ENCODE measurements at regions not wholly inside any gene's neighbourhood (a gene's known extent, or its start where the extent isn't known, plus 50 kb on each side); places are given as distances from the start of the nearest gene placed in this dataset.
"Not testable (repeated sequence)": the region's sequence is repeated elsewhere in the genome, so short reads cannot be mapped to it uniquely, and the experiment has no call there.

DNA sequence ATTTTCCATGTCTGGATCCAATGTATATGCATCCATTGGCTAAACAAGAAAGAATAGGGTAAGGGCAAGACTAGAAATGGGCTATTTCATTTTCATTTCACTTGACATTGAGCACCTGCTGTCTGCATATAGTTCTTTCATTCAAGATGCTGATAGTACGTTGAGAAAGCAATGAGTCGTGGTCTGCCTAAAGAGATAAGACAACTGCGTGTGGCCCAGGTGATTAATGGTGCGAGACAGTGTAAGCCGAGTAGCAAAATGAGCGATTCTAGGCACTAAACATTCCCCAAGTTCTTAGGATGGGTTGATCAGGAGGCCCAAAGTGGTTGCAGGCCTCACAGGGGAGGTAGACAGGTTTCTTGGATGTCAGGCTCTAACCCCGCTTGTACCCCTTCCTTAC lies 235.4 kb downstream of the PDCD6IP start:
- 92% methylated on average over 7 of the region's 7 CpGs for WGBS
- Histone ChIP-seq H3K9me3 (ENCODE audit: insufficient read depth, low read depth, low read length) (no peaks in the 10 kb centered on the region), H3K9ac (ENCODE audit: low read depth, low read length) (no peak overlapping the region), H3K4me1 (ENCODE audit: insufficient read depth, low read length) (no peaks in the 10 kb centered on the region), H3K4me3 (ENCODE audit: low read length) (no peak overlapping the region), H3K36me3 (ENCODE audit: insufficient read depth, low read length) (no peaks in the 10 kb centered on the region), H3K27ac (ENCODE audit: low read depth, low read length) (no peak overlapping the region), H3K27me3 (ENCODE audit: insufficient read depth, low read length) (no peaks in the 10 kb centered on the region)

DNA sequence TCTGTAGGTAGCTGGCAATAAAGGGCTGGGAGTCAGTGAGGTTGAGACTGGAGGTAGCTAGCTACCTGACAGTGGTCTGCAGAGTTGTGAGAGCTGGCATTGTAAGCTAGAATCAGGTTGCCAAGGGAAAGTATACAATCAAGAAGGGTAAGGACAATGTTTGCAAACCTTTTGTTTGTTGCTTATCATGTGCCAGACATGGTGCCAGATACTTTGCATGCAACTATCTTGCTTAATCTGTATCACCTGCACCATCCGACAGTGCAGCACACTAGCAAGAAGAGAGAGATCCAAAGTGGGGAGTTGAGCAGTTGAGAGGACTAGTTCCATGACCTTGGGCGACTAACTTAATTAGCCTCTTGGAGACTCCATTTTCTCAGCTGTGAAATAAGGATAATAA lies 236.4 kb downstream of the PDCD6IP start:
- 72% methylated on average over 2 of the region's 2 CpGs for WGBS
- no peak overlapping the region for H3K4me3 ChIP-seq (ENCODE audit: low read length)
- H3K4me1 ChIP-seq (ENCODE audit: insufficient read depth, low read length) = no peaks in the 10 kb centered on the region

GRCh38 chr3:34035775-34036174 lies 237.3 kb downstream of the PDCD6IP start:
- no peak overlapping the region for H3K9ac ChIP-seq (ENCODE audit: low read depth, low read length)
- H3K4me1 ChIP-seq (ENCODE audit: insufficient read depth, low read length) = no peaks in the 10 kb centered on the region
- H3K27ac ChIP-seq (ENCODE audit: low read depth, low read length) = no peak overlapping the region
- H3K27me3 ChIP-seq (ENCODE audit: insufficient read depth, low read length) = no peaks in the 10 kb centered on the region
- no peak overlapping the region for H3K4me3 ChIP-seq (ENCODE audit: low read length)
- WGBS = 79% methylated on average over 4 of the region's 4 CpGs
- no peaks in the 10 kb centered on the region for H3K9me3 ChIP-seq (ENCODE audit: insufficient read depth, low read depth, low read length)
- no peaks in the 10 kb centered on the region for H3K36me3 ChIP-seq (ENCODE audit: insufficient read depth, low read length)

More for the DNA sequence above, 236.4 kb downstream of the PDCD6IP start:
- H3K9ac ChIP-seq (ENCODE audit: low read depth, low read length) = no peak overlapping the region
- H3K9me3 ChIP-seq (ENCODE audit: insufficient read depth, low read depth, low read length) = no peaks in the 10 kb centered on the region
- H3K36me3 ChIP-seq (ENCODE audit: insufficient read depth, low read length) = no peaks in the 10 kb centered on the region
- no peak overlapping the region for H3K27ac ChIP-seq (ENCODE audit: low read depth, low read length)
- H3K27me3 ChIP-seq (ENCODE audit: insufficient read depth, low read length) = no peaks in the 10 kb centered on the region

GRCh38 chr3:34037260-34037659 lies 238.8 kb downstream of the PDCD6IP start:
- Histone ChIP-seq H3K27me3 (ENCODE audit: insufficient read depth, low read length) (no peaks in the 10 kb centered on the region), H3K4me3 (ENCODE audit: low read length) (no peak overlapping the region), H3K9me3 (ENCODE audit: insufficient read depth, low read depth, low read length) (no peaks in the 10 kb centered on the region), H3K36me3 (ENCODE audit: insufficient read depth, low read length) (no peaks in the 10 kb centered on the region), H3K4me1 (ENCODE audit: insufficient read depth, low read length) (no peaks in the 10 kb centered on the region), H3K9ac (ENCODE audit: low read depth, low read length) (no peak overlapping the region), H3K27ac (ENCODE audit: low read depth, low read length) (no peak overlapping the region)
- 97% methylated on average over 8 of the region's 8 CpGs for whole genome bisulfite sequencing

DNA sequence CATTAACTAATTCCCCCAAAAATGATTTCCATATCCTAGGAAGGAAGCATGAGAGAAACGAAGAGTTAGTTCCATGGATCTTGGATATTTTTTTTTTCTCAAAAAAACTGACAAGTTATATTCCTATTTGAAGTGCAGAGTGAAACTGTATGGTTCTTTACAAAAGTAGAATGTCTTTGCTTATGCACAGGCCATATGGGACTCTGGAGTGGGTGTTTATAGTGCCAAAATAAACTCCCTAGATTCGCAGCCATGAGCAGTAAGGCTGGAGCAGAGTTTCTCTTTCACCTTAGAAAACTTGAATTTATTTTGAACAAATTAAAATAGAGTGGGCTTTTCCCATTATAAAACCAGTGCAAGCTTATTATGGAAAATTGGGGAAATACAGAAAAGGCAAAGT lies 239.7 kb downstream of the PDCD6IP start:
- Histone ChIP-seq H3K36me3 (ENCODE audit: insufficient read depth, low read length) (no peaks in the 10 kb centered on the region), H3K27ac (ENCODE audit: low read depth, low read length) (no peak overlapping the region), H3K9me3 (ENCODE audit: insufficient read depth, low read depth, low read length) (no peaks in the 10 kb centered on the region), H3K27me3 (ENCODE audit: insufficient read depth, low read length) (no peaks in the 10 kb centered on the region), H3K4me1 (ENCODE audit: insufficient read depth, low read length) (no peaks in the 10 kb centered on the region), H3K4me3 (ENCODE audit: low read length) (no peak overlapping the region), H3K9ac (ENCODE audit: low read depth, low read length) (no peak overlapping the region)
- 94% methylated on average over 2 of the region's 2 CpGs for WGBS

DNA sequence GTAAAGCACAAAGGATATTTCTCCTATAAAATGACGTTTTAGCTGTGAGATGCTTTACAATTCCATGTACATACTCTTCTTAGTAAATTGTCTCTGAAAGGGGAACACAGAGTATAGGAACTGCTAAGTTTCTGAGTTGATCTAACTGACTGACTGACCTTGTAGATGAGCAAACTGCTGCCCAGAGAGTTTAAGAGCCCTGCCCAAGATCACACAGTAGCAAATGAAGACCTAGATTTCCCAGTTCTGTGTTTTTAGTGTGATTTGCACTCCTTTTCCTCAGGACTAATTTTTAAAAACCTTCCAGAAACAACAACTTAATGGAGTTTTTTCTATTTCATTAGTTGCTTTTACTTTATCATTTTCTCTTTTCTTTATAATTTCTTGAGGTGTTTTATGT lies 247.7 kb downstream of the PDCD6IP start:
- Histone ChIP-seq H3K27ac (ENCODE audit: low read depth, low read length) (no peak overlapping the region), H3K9ac (ENCODE audit: low read depth, low read length) (no peak overlapping the region), H3K27me3 (ENCODE audit: insufficient read depth, low read length) (no peaks in the 10 kb centered on the region), H3K9me3 (ENCODE audit: insufficient read depth, low read depth, low read length) (no peaks in the 10 kb centered on the region), H3K4me1 (ENCODE audit: insufficient read depth, low read length) (no peaks in the 10 kb centered on the region), H3K36me3 (ENCODE audit: insufficient read depth, low read length) (no peaks in the 10 kb centered on the region), H3K4me3 (ENCODE audit: low read length) (no peak overlapping the region)
- WGBS = 100% methylated on average over 1 of the region's 1 CpG

- Histone ChIP-seq H3K36me3 (ENCODE audit: insufficient read depth, low read length) (no peaks in the 10 kb centered on the region), H3K27me3 (ENCODE audit: insufficient read depth, low read length) (no peaks in the 10 kb centered on the region), H3K4me1 (ENCODE audit: insufficient read depth, low read length) (no peaks in the 10 kb centered on the region), H3K9me3 (ENCODE audit: insufficient read depth, low read depth, low read length) (no peaks in the 10 kb centered on the region), H3K9ac (ENCODE audit: low read depth, low read length) (no peak overlapping the region), H3K4me3 (ENCODE audit: low read length) (no peak overlapping the region), H3K27ac (ENCODE audit: low read depth, low read length) (no peak overlapping the region)
- 93% methylated on average over 2 of the region's 3 CpGs for WGBS
These were observed 255.2 kb downstream of the PDCD6IP start for GRCh38 chr3:34053626-34054025.

GRCh38 chr3:34056181-34056910 lies 257.9 kb downstream of the PDCD6IP start:
- H3K4me3 ChIP-seq (ENCODE audit: low read length) = no peak overlapping the region
- no peaks in the 10 kb centered on the region for H3K36me3 ChIP-seq (ENCODE audit: insufficient read depth, low read length)
- no peak overlapping the region for H3K9ac ChIP-seq (ENCODE audit: low read depth, low read length)
- H3K4me1 ChIP-seq (ENCODE audit: insufficient read depth, low read length) = no peaks in the 10 kb centered on the region
- H3K9me3 ChIP-seq (ENCODE audit: insufficient read depth, low read depth, low read length) = no peaks in the 10 kb centered on the region
- WGBS = 82% methylated on average over 3 of the region's 3 CpGs
- no peaks in the 10 kb centered on the region for H3K27me3 ChIP-seq (ENCODE audit: insufficient read depth, low read length)
- H3K27ac ChIP-seq (ENCODE audit: low read depth, low read length) = no peak overlapping the region

DNA sequence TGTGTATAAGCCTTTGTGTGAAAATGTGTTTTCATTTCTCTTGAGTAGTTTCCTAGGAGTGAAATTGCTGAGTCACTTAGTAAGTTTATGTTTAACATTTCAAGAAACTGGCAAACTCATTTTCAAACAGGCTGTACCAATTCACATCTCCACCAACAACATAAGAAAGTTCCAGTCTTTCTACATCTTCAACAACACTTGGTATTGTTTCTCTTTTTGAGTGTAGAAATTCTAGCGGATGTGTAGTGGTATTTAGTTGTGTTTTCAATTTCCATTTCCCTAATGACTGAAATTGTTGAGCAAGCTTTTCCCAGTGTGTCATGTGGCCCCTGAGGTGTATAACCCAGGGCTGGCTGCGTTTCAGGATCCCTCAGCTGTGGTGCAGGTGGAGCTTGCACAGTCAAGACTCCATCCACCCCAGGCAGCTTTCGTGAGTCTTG lies 258.5 kb downstream of the PDCD6IP start:
- Histone ChIP-seq H3K4me1 (ENCODE audit: insufficient read depth, low read length) (no peaks in the 10 kb centered on the region), H3K27me3 (ENCODE audit: insufficient read depth, low read length) (no peaks in the 10 kb centered on the region), H3K36me3 (ENCODE audit: insufficient read depth, low read length) (no peaks in the 10 kb centered on the region), H3K9ac (ENCODE audit: low read depth, low read length) (no peak overlapping the region), H3K4me3 (ENCODE audit: low read length) (no peak overlapping the region), H3K27ac (ENCODE audit: low read depth, low read length) (no peak overlapping the region), H3K9me3 (ENCODE audit: insufficient read depth, low read depth, low read length) (no peaks in the 10 kb centered on the region)
- WGBS = 92% methylated on average over 3 of the region's 3 CpGs

- not testable (repeated sequence) for H3K4me1 ChIP-seq (ENCODE audit: insufficient read depth, low read length)
These were observed 262.6 kb downstream of the PDCD6IP start for GRCh38 chr3:34060995-34061394.

GRCh38 chr3:34065901-34066300 lies 267.5 kb downstream of the PDCD6IP start:
- Histone ChIP-seq H3K9me3 (ENCODE audit: insufficient read depth, low read depth, low read length) (no peaks in the 10 kb centered on the region), H3K4me1 (ENCODE audit: insufficient read depth, low read length) (peaks cover 14% of the 10 kb centered on the region; the same call in 1 of the 2 replicates), H3K9ac (ENCODE audit: low read depth, low read length) (no peak overlapping the region), H3K4me3 (ENCODE audit: low read length) (no peak overlapping the region), H3K27ac (ENCODE audit: low read depth, low read length) (no peak overlapping the region), H3K27me3 (ENCODE audit: insufficient read depth, low read length) (no peaks in the 10 kb centered on the region), H3K36me3 (ENCODE audit: insufficient read depth, low read length) (no peaks in the 10 kb centered on the region)
- WGBS = 93% methylated on average over 2 of the region's 2 CpGs

More at GRCh38 chr3:34060995-34061394, 262.6 kb downstream of the PDCD6IP start:
- H3K4me3 ChIP-seq (ENCODE audit: low read length); H3K9ac ChIP-seq (ENCODE audit: low read depth, low read length); H3K9me3 ChIP-seq (ENCODE audit: insufficient read depth, low read depth, low read length); H3K36me3 ChIP-seq (ENCODE audit: insufficient read depth, low read length); H3K27me3 ChIP-seq (ENCODE audit: insufficient read depth, low read length); H3K27ac ChIP-seq (ENCODE audit: low read depth, low read length): not testable (repeated sequence)
- WGBS = 100% methylated on average over 1 of the region's 1 CpG

- 87% methylated on average over 2 of the region's 2 CpGs for WGBS
- no peaks in the 10 kb centered on the region for H3K27me3 ChIP-seq (ENCODE audit: insufficient read depth, low read length)
- H3K9me3 ChIP-seq (ENCODE audit: insufficient read depth, low read depth, low read length) = no peaks in the 10 kb centered on the region
- no peaks in the 10 kb centered on the region for H3K36me3 ChIP-seq (ENCODE audit: insufficient read depth, low read length)
- no peak overlapping the region for H3K9ac ChIP-seq (ENCODE audit: low read depth, low read length)
- no peak overlapping the region for H3K27ac ChIP-seq (ENCODE audit: low read depth, low read length)
- H3K4me1 ChIP-seq (ENCODE audit: insufficient read depth, low read length) = peaks cover 14% of the 10 kb centered on the region; the same call in 1 of the 2 replicates
- no peak overlapping the region for H3K4me3 ChIP-seq (ENCODE audit: low read length)
These were observed 267.9 kb downstream of the PDCD6IP start for GRCh38 chr3:34066328-34066727.

Measured in HUES64 (cell line).